Suppressor macrophage treated with lipopolysaccharide for 1 hour (primary cell): ENCODE measurements at regions not wholly inside any gene's neighbourhood (a gene's known extent, or its start where the extent isn't known, plus 50 kb on each side); places are given as distances from the start of the nearest gene placed in this dataset.
"Not testable (repeated sequence)": the region's sequence is repeated elsewhere in the genome, so short reads cannot be mapped to it uniquely, and the experiment has no call there.

Source experiments
- DNase-seq, 3 donors: peaks; one replicate each; pipeline ENCODE4 v3.0.0-alpha.2; 2020 to 2022

DNA sequence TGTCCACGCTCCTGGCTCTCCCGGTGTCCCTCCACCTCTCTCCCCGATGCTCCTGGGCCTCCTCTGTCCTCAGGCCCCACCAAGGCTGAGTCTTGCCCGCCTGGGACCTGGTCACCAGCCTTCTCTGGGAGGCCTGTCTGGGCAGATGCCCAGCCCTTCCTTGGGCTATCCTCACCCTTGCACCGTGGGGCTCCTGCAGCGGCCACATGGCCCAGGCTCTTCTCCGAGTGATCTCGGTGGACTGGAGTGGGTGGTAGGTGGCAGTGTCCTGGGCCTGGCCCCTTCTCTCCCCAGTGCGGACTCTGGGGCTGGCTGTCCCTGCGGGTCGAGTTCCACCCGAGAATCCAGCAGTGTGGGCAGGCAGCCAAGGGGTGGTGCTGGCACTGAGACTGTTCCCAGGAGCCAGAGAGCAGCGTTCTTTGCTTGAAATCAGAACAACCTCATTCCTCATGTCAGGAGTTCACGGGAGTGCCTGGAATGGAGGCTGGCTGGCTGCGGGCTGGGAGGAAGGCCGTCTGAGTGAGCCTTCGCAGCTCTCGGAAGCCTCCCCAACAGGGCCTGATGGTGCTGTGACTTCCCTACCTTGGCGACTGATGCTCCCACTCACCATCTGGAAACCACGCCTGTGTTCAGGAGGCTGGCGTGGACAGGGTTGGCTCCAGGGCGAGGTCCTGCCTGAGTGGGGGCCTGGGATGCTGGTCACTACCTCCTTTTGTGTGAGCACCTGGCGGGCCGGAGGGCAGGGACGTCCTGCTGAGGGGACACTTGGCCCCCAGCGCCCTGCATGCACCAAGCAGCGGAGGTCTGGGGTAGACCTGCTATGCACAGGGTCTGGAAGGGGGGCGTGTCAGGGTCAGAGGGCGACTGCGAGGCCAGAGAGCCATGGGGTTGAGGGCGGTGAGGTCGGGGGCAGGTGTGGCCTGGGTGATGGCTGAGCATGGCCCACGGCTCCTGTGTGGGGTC lies 113.9 kb downstream of the TMEM121 start:
- DNase-seq, result not testable (repeated sequence)

GRCh38 chr14:105641075-105641937 lies 114.9 kb downstream of the TMEM121 start:
- no peak for DNase-seq

- not testable (repeated sequence) for DNase-seq
These were observed 115.6 kb downstream of the TMEM121 start for GRCh38 chr14:105641951-105642350.

DNA sequence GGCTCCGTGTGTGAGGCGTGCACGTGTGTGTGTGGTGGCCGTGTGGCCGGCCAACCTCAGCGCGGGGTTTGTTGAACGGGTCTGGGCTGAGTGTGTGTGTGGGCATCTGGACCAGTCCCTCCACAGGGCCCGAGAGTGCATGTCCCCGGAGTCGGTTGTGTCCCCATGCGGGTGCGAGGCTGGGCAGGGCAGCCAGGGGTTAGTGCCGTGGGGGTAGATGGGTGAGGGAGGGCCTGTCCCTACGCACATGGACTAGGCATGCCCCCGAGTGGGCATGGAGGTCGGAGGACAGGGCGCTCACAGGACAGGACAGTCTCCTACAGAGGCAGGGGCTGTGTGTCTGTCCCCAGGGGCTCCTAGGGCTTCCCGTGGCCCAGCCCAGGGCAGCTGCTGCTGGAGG lies 116.1 kb downstream of the TMEM121 start:
- not testable (repeated sequence) for DNase-seq

DNA sequence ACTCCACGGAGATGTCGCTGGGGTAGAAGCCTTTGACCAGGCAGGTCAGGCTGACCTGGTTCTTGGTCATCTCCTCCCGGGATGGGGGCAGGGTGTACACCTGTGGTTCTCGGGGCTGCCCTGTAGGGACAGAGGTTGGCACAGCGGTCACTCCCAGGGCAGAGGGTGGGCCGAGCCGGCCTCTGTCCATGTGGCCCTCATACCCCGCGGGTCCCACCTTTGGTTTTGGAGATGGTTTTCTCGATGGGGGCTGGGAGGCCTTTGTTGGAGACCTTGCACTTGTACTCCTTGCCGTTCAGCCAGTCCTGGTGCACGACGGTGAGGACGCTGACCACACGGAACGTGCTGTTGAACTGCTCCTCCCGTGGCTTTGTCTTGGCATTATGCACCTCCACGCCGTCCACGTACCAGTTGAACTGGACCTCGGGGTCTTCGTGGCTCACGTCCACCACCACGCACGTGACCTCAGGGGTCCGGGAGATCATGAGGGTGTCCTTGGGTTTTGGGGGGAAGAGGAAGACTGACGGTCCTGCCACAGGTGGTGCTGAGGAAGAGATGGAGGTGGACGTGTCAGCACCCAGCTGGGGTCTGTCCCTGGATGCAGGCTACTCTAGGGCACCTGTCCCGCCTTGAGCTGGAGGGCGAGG lies 117.1 kb downstream of the TMEM121 start:
- not testable (repeated sequence) for DNase-seq

DNA sequence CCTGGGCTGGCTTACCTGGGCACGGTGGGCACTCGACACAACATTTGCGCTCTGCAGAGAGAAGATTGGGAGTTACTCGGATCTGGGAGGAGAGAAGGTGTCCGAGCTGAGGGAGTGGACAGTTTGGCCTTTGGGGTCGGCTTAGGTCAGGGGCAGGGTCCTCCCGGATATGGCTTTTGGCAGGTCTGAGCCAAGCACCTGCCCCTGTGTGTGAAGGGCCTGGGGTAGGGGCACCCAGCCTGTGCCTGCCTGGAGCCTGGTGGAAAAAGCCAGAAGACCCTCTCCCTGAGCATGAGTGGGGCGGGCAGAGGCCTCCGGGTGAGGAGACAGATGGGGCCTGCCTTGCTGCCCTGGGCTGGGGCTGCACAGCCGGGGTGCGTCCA lies 117.7 kb downstream of the TMEM121 start:
- not testable (repeated sequence) for DNase-seq

GRCh38 chr14:105644457-105644856 lies 118.1 kb downstream of the TMEM121 start:
- DNase-seq, result not testable (repeated sequence)

GRCh38 chr14:105644891-105645290 lies 118.5 kb downstream of the TMEM121 start:
- DNase-seq, result not testable (repeated sequence)

DNA sequence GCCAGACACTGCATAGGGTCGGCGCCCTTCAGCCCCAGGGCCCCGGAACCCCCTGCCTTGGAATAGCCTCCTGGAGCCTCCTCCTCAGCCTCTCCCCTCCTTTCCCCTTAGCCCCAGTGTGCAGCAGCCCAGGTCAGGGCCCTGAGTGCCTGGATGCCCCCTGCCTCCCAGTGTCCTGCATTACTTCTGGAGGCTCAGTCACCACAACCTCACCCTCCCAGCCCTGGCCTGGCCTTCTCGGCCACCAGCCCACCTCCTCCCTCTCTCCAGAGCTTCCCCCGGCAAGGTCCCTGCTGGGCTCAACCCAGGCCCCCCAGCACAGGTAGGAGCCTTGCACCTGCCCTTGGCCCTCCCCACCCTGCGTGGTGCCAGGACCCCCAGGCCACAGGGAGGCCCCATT lies 119.0 kb downstream of the TMEM121 start:
- not testable (repeated sequence) for DNase-seq

DNA sequence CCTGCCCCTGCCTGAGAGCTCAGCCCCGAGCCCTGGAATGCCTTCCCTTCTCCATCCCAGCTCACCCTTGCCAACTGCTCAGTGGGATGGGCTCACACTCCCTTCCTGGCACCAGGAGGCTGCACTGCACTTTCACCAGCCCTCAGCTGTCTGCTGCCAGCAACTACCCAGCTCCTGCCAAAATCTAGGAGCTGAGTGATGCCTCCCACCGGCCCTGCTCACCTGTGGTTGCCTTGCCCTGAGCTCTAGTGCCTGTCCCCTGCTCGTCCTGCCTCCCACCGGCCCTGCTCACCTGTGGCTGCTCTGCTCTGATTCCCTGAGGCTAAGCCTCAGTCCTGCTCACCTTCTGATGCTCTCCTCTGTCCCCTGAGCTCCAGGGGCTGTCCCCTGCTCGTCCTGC lies 119.8 kb downstream of the TMEM121 start:
- no peak for DNase-seq

DNA sequence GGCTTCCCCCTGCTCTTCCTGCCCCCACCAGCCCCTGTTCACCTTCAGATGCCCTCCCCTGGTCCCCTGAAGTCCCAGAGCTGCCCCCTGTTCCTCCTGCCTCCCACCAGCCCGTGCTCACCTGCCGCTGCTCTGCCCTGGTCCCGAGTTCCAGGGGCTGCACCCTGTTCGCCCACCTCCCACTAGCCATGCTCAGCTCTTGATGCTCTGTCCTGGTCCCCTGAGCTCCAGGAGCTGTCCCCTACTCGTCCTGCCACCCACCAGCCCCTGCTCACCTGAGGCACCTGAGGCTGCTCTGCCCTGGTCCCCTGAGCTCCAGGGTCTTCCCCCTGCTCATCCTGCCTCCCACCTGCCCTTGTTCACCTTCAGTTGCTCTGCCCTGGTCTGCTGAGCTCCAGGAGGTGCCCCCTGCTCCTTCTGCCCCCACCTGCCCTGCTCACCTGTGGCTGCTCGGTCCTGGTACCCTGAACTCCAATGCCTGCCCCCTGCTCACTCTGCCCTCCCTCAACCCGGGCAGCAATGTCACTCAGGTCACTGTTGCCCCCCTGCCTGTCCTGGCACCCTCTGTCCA lies 120.4 kb downstream of the TMEM121 start:
- not testable (repeated sequence) for DNase-seq

DNA sequence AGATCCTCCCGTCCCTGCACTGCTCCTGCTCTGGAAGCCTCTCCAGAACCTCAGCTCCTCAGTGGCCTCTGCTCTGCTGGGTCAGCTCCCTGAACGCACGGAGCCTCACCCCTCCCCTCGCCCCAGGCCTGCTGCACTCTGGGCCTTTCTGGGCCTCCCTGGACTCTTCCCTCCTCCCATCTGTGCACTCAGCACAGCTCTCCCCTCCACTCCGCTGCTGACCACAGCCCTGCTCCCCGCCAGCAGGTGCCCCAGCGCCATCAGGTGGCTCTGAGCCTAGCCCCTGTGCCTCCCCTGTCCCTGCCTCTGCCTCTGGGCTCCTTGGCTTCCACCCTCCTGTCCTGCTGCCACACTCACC lies 121.0 kb downstream of the TMEM121 start:
- DNase-seq, result not testable (repeated sequence)

DNA sequence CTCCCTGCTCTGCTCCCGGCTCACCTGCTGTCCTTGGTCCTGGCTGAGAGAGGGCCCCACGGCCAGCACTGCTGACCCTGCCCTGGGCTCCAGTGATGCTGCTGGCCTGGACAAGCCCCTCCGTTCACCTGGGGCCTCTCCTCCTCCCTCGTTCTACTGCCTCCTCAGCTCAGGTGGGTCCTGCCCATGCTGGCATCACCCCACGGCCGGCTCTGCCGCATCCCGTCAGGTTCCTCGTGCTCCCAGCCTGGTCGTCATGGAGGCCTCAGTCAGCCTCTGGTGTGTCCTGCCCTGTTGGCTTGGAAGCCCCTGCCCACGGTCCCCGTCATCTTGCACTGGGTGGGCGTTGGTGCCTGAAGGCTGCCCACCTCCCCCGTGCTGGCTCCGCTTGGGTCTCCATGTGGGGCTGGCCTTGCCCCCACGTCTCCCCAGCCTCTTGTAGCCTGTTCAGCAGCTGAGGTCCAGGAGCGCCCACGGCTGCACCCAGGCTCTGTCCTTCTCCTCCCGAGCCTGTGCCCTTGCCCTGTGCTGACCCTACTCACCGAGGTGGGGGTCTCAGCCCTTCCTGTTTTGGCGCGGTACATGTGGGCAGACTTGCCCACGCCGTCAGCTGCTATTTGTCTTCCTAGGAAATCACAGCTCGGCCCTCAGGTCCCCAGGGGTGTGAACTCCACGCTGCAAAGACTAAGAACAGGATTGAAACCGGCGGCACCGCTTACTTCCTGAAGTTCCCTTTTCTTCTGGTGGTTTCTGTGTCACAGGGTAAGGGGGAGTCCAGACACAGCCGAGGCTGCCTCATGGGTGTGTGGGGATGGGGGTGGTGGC lies 121.6 kb downstream of the TMEM121 start:
- peak in 2 of 3 donors; percentile 4 to 7 for DNase-seq

DNA sequence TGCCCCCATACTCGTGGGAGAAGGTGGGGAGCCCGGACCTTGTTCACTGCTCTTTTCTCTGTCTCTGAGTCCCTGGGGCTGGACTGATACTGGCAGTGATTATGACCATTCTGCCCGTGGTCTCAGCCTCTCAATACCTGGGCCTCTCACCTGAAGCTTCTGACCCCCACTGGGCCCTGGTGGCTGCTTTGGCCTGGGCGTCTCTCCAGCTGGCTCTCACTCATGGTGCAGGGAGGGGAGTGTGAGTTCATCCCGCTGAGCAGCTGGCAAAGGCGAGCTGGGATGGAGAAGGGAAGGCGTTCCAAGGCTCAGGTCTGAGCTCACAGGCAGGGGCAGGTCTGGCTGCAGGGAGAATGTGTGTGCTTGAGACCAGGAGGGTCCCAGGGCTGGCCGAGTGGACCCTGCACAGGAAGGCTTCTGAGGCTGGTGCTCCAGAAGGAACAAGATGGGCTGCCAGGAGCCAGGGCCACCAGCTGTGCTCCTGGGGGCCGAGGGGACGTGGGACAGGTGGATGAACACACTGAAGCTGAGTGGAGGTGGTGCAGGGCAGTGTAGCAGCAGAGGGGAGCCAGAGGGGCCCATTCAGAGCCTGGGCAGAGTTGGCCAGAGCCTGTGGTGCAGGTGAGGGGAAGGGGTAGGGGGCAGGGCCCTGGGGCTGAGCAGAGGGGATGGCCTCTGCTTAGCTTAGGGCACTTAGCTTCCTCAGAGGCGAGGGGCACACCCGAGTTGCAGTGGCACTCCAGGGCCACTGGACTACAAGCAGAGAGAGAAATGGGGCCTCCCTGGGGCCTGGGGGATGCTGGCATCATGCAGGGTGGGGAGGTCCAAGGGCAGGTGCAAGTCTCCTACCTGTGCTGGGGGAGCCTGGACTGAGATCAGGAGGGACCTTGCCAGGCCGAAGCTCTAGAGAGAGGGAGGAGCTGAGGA lies 122.5 kb downstream of the TMEM121 start:
- DNase-seq, result not testable (repeated sequence)

DNA sequence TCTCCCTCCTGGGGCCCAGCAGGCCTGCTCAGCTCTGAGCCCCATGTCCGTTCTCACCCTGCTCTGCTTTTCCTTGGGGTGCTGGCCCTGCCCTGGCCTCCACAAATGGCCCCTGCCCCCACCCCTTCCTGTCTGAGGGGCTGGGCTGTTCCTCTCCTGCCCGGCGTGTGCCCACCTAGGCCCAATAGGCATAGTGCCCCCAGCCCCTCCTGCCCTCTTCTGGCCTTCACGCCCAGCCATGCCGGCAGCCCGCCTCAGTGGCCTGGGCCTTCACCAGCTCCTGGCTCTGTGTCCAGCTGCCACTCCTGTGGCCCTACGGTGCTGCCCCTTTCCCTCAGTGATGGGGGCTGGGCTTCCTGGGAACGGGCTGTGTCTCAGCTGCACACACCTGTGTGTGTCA lies 125.9 kb downstream of the TMEM121 start:
- not testable (repeated sequence) for DNase-seq

DNA sequence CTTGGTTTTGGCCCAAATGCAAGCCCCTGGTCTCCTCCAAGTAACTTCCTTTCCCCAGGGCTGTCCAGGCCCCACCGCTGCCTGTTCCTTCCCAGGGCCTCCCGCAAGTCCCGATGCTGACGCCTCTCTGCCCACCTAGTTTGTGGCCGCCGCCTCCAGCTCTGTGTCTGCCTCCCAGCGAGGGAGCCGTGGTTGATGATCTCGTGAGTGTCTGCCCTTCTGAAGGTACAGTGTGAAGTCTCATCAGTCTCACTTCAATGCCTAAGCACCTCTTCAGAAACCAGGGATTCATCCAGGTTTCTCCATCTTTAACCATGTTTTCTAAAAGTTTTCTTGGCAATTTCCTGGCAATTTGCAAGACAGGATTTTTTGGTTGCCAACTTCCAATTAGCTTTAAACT lies 127.5 kb downstream of the TMEM121 start:
- not testable (repeated sequence) for DNase-seq

DNA sequence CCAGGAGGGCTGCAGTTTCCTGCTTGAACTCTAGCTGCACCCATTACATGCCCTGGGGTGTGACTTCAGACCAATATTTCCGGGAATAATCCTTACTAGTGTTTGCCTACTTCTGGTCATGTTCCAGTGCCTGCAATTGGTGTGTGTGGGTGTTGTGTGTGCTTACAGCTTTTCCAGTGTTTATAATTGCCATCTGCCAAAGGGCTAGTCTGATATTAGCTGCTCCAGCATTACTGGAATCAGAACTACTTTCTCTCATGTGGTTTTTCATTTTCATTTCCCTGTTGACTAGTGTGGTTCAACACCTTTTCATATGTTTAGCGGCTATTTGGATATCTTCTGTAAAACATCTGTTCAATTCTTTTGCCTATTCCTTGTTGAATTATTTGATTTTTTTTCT lies 132.9 kb downstream of the TMEM121 start:
- DNase-seq, result not testable (repeated sequence)

GRCh38 chr14:105659935-105660527 lies 133.6 kb downstream of the TMEM121 start:
- DNase-seq, result no peak

DNA sequence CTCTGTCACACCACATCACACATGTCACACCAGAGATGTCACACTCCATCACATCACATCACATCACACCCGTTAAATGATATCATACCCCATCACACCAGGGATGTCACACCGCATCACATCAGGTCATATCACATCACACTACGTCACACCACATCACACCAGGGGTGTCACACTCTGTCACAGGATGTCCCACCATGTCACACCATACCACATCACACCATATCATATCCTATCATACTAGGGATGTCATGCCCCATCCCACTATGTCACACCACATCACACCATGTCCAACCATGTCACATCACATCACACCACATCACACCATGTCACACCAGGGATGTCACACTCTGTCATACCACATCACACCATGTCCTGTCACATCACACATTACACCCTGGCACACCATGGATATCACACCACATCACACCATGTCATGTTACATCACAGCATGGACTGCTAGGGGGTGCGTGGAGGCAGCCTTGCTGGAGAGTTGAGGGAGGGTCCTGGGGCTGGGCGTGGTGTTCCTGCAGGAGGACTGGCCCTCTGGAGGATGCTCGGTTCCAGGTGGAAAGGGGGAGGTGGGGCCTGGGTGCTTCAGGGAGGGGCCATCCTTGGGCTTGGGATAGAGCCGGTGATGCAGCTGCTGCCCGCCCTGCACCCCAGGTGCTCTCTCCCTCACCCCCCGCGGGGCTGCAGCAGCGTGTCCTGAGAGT lies 134.6 kb downstream of the TMEM121 start:
- no peak for DNase-seq
